Tibial artery (tissue), 4 donors: ENCODE measurements at regions not wholly inside any gene's neighbourhood (a gene's known extent, or its start where the extent isn't known, plus 50 kb on each side); places are given as distances from the start of the nearest gene placed in this dataset.
A peak's percentile ranks its signal among the peaks of the same experiment; 100 is the strongest.

Experiments used
- DNase-seq, 2 donors: peaks; one replicate each; pipeline ENCODE4 v3.0.0-alpha.2; 2019
- H3K27ac ChIP-seq, 2 donors: fragments of 200-600 bp; sonication (generic) in 1 of 2; 1 replicate in 1 of 2; 2 replicates in 1 of 2; pipeline ENCODE4 v1.5.1; 2018 to 2019; ENCODE audit warnings: mild to moderate bottlenecking in 1 of 2
- H3K27me3 ChIP-seq, 2 donors: fragments of 200-600 bp; sonication (generic) in 1 of 2; one replicate each; pipeline versions ENCODE4 v1.5.1 to v1.6.0; 2016 to 2019
- H3K36me3 ChIP-seq, 3 donors: fragments of 200-600 bp; sonication (generic) in 2 of 3; one replicate each; pipeline ENCODE4 v1.5.1; 2016 to 2019; ENCODE audit warnings: mild to moderate bottlenecking in 2 of 3
- H3K4me1 ChIP-seq, 4 donors: fragments of 200-600 bp; sonication (generic) in 2 of 4; 1 replicate in 3 of 4; 2 replicates in 1 of 4; pipeline ENCODE4 v1.5.1; 2016 to 2019
- H3K4me3 ChIP-seq, 2 donors: fragments of 200-600 bp; sonication (generic) in 1 of 2; 1 replicate in 1 of 2; 2 replicates in 1 of 2; pipeline ENCODE4 v1.5.1; 2018 to 2019; ENCODE audit warnings: mild to moderate bottlenecking in 2 of 2
- H3K9me3 ChIP-seq, 3 donors: fragments of 200-600 bp; sonication (generic) in 1 of 3; one replicate each; pipeline ENCODE4 v1.5.1; 2016 to 2019
- intact Hi-C: fragments of 100-400 bp; cut with DNase I; formaldehyde crosslinking; loops from one replicate; pipeline ENCODE4 v1.15.0; 2023; ENCODE audit warnings: low total_unique reads
- TF ChIP-seq, protein P1 (sequence below), 2 experiments: fragments of 200-600 bp in 1 of 2; fragments of 450-650 bp in 1 of 2; IDR thresholded peaks; one replicate each; pipeline ENCODE4 v1.5.1; 2017 to 2019; ENCODE audit warnings: antibody characterized with exemption in 2 of 2, mild to moderate bottlenecking in 1 of 2, moderate library complexity in 1 of 2

GRCh38 chr3:197373096-197373495, 74.7 kb upstream of the DLG1 start:
- Histone ChIP-seq H3K9me3 (no peaks in the 10 kb centered on the region), H3K27me3 (peaks cover 0 to 3% of the 10 kb centered on the region in 2 donors), H3K4me3 (no peak overlapping the region), H3K27ac (no peak overlapping the region), H3K4me1 (peaks cover 0 to 6% (median 3%) of the 10 kb centered on the region in 4 donors), H3K36me3 (no peaks in the 10 kb centered on the region)
- intact Hi-C loops = no loop called here
- TF ChIP-seq, protein P1, sequence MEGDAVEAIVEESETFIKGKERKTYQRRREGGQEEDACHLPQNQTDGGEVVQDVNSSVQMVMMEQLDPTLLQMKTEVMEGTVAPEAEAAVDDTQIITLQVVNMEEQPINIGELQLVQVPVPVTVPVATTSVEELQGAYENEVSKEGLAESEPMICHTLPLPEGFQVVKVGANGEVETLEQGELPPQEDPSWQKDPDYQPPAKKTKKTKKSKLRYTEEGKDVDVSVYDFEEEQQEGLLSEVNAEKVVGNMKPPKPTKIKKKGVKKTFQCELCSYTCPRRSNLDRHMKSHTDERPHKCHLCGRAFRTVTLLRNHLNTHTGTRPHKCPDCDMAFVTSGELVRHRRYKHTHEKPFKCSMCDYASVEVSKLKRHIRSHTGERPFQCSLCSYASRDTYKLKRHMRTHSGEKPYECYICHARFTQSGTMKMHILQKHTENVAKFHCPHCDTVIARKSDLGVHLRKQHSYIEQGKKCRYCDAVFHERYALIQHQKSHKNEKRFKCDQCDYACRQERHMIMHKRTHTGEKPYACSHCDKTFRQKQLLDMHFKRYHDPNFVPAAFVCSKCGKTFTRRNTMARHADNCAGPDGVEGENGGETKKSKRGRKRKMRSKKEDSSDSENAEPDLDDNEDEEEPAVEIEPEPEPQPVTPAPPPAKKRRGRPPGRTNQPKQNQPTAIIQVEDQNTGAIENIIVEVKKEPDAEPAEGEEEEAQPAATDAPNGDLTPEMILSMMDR (IDR thresholded peaks at IDR 0.05) = no peak
- peak in 1 of 2 donors; percentile 28 for DNase-seq

GRCh38 chr3:197372047-197372661, 73.7 kb upstream of the DLG1 start:
- H3K27ac ChIP-seq = no peak overlapping the region
- intact Hi-C loops = no loop called here

DNA sequence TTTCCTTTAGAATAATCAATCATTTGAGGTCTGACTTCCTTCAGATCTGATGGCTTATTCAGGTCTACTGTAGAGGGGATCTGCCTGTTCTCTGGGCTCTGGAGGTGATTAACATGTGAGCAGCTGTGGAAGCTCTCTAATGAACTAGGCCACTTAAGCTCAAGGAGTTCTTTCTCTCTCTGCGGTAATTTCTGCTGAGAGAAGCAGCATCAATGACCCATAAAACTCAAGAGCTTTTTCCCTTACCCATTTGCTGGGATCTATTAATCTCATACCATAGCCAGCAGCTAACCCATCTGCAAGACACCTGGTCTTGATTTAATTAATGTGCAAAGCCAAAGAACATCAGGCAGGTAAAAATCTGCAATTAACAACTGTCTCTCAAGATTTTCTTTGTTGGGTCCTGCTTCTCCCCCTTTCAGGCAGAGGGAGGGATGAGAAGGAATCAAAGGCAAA, 73.2 kb upstream of the DLG1 start:
- no peak overlapping the region for H3K27ac ChIP-seq

More at GRCh38 chr3:197372047-197372661, 73.7 kb upstream of the DLG1 start:
- H3K27me3 ChIP-seq = peaks cover 0 to 3% of the 10 kb centered on the region in 2 donors
- no peaks in the 10 kb centered on the region for H3K9me3 ChIP-seq
- H3K4me1 ChIP-seq = peaks cover 0 to 10% (median 7%) of the 10 kb centered on the region in 4 donors
- DNase-seq = no peak
- H3K36me3 ChIP-seq = no peaks in the 10 kb centered on the region
- TF ChIP-seq, protein P1 (IDR thresholded peaks at IDR 0.05) = no peak
- H3K4me3 ChIP-seq = no peak overlapping the region

DNA sequence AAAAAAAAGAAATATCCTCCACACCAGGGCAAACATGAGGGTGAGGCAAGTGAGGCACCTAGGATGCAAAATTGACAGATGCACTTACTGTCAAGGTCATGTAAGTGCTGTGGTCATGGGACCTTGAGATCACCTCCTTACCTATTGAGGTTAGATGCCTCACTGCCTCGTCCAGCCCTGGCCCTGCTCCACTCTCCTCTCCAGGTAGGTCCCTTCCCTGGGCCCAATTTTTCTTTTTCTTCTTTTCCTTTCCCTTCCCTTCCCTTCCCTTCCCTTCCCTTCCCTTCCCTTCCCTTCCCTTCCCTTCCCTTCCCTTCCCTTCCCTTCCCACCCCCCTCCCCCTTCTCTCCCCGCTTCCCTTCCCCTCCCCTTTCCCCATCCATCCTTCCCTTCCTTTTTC, 71.1 kb upstream of the DLG1 start:
- no peak overlapping the region for H3K4me3 ChIP-seq
- H3K36me3 ChIP-seq = no peaks in the 10 kb centered on the region
- intact Hi-C loops = no loop called here
- H3K27me3 ChIP-seq = no peaks in the 10 kb centered on the region
- H3K27ac ChIP-seq = no peak overlapping the region
- TF ChIP-seq, protein P1 (IDR thresholded peaks at IDR 0.05) = no peak
- DNase-seq = peak in 1 of 2 donors; percentile 12
- H3K9me3 ChIP-seq = no peaks in the 10 kb centered on the region
- H3K4me1 ChIP-seq = peaks cover 0 to 22% (median 18%) of the 10 kb centered on the region in 4 donors

More for the DNA sequence above, 73.2 kb upstream of the DLG1 start:
- Histone ChIP-seq H3K4me3 (no peak overlapping the region), H3K36me3 (no peaks in the 10 kb centered on the region), H3K9me3 (no peaks in the 10 kb centered on the region), H3K4me1 (peaks cover 0 to 15% (median 12%) of the 10 kb centered on the region in 4 donors), H3K27me3 (peaks cover 0 to 1% of the 10 kb centered on the region in 2 donors)
- intact Hi-C loops = no loop called here
- TF ChIP-seq, protein P1 (IDR thresholded peaks at IDR 0.05) = no peak
- no peak for DNase-seq

DNA sequence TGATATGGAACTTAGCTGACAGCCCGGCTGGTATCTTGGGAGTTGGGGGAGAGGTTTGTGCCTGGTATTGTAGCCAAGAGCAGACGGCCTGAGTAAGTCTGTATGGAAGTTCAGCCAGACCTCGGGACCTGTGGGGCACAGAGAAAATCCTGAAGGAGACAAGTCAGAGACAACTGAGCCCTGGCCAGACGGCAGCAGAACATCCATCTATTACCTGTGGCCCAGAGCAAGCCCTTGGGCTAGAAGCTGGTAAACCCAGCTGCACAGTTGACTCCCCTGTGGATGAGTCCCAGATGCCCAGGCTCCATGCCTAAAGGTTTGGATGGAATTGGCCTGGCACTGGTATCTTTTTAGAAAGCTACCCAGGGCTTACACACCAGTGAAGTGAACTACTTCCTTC, 70.4 kb upstream of the DLG1 start:
- intact Hi-C loops = no loop called here
- TF ChIP-seq, protein P1 (IDR thresholded peaks at IDR 0.05) = no peak
- no peaks in the 10 kb centered on the region for H3K27me3 ChIP-seq
- H3K4me1 ChIP-seq = peaks cover 0 to 22% (median 18%) of the 10 kb centered on the region in 4 donors
- peak in 1 of 2 donors; percentile 37 for DNase-seq
- H3K27ac ChIP-seq = no peak overlapping the region
- H3K9me3 ChIP-seq = no peaks in the 10 kb centered on the region
- no peak overlapping the region for H3K4me3 ChIP-seq
- H3K36me3 ChIP-seq = no peaks in the 10 kb centered on the region
